SK-N-SH treated with all-trans-retinoic acid at 6 μM for 48 hours (cell line): ENCODE measurements at regions not wholly inside any gene's neighbourhood (a gene's known extent, or its start where the extent isn't known, plus 50 kb on each side); places are given as distances from the start of the nearest gene placed in this dataset.

Experiments used
- ATAC-seq: fragments of 200-7000 bp; cut with Tn5 transposase; 3 replicates; pipeline ENCODE4 v1.9.1; 2020; ENCODE audit warnings: mild to moderate bottlenecking, moderate library complexity
- BACH2 ChIP-seq: fragments of 250-450 bp; sonication (Bioruptor Pico); IDR thresholded peaks from 2 replicates; pipeline ENCODE4 v1.9.0; 2021; ENCODE audit warnings: mild to moderate bottlenecking, borderline replicate concordance
- CSDC2 ChIP-seq: fragments of 250-450 bp; sonication (Bioruptor Pico); IDR thresholded peaks from 2 replicates; pipeline ENCODE4 v1.5.0; 2020; ENCODE audit warnings: mild to moderate bottlenecking, moderate library complexity
- ESRRG ChIP-seq: fragments of 250-450 bp; sonication (Bioruptor Pico); IDR thresholded peaks from 2 replicates; pipeline ENCODE4 v1.6.1; 2021; ENCODE audit warnings: mild to moderate bottlenecking
- GLIS3 ChIP-seq: fragments of 250-450 bp; sonication (Bioruptor Pico); IDR thresholded peaks from 2 replicates; pipeline ENCODE4 v1.5.0; 2020; ENCODE audit warnings: mild to moderate bottlenecking, moderate library complexity
- ISL1 ChIP-seq: fragments of 250-450 bp; sonication (Bioruptor Pico); IDR thresholded peaks from 2 replicates; pipeline ENCODE4 v2.1.2; 2022; ENCODE audit warnings: mild to moderate bottlenecking, moderate library complexity
- OSR1 ChIP-seq: fragments of 250-450 bp; sonication (Bioruptor Pico); IDR thresholded peaks from 2 replicates; pipeline ENCODE4 v1.8.0; 2022; ENCODE audit warnings: moderate library complexity, mild to moderate bottlenecking, inconsistent platforms
- PPARA ChIP-seq: fragments of 250-450 bp; sonication (Bioruptor Pico); IDR thresholded peaks from 2 replicates; pipeline ENCODE4 v1.5.0; 2020; ENCODE audit warnings: mild to moderate bottlenecking, borderline replicate concordance
- RARB ChIP-seq: fragments of 250-450 bp; sonication (Bioruptor Pico); IDR thresholded peaks from 2 replicates; pipeline ENCODE4 v1.8.0; 2021; ENCODE audit warnings: mild to moderate bottlenecking, moderate library complexity
- TCF4 ChIP-seq: fragments of 250-450 bp; sonication (Bioruptor Pico); IDR thresholded peaks from 2 replicates; pipeline ENCODE4 v1.8.0; 2021; ENCODE audit warnings: mild to moderate bottlenecking, moderate library complexity, borderline replicate concordance
- TOX ChIP-seq: fragments of 250-450 bp; sonication (Bioruptor Pico); IDR thresholded peaks from 2 replicates; pipeline ENCODE4 v1.8.0; 2021; ENCODE audit warnings: mild to moderate bottlenecking, moderate library complexity, borderline replicate concordance
- ZC3H10 ChIP-seq: fragments of 250-450 bp; sonication (Bioruptor Pico); IDR thresholded peaks from 2 replicates; pipeline ENCODE4 v1.5.1; 2021; ENCODE audit warnings: mild to moderate bottlenecking, moderate library complexity
- ZFP3 ChIP-seq: fragments of 250-450 bp; sonication (Bioruptor Pico); IDR thresholded peaks from 2 replicates; pipeline ENCODE4 v1.5.0; 2020; ENCODE audit warnings: mild to moderate bottlenecking, moderate library complexity
- ZFP30 ChIP-seq: fragments of 450-650 bp; formaldehyde crosslinking; IDR thresholded peaks from 2 replicates; pipeline ENCODE4 v1.5.0; 2022; ENCODE audit warnings: mild to moderate bottlenecking, moderate library complexity
- ZNF565 ChIP-seq: fragments of 450-650 bp; formaldehyde crosslinking; conservative IDR thresholded peaks from 2 replicates; pipeline ENCODE4 v1.5.0; 2020; ENCODE audit warnings: low read depth, mild to moderate bottlenecking, moderate library complexity
- ZNF70 ChIP-seq: fragments of 450-650 bp; formaldehyde crosslinking; IDR thresholded peaks from 2 replicates; pipeline ENCODE4 v1.5.0; 2020; ENCODE audit warnings: mild to moderate bottlenecking, moderate library complexity
- ZNF8 ChIP-seq: fragments of 450-650 bp; formaldehyde crosslinking; IDR thresholded peaks from 2 replicates; pipeline ENCODE4 v1.5.0; 2020; ENCODE audit warnings: mild to moderate bottlenecking, moderate library complexity
- TF ChIP-seq, protein P1 (sequence below): fragments of 250-450 bp; sonication (Bioruptor Pico); IDR thresholded peaks from 2 replicates; pipeline ENCODE4 v1.5.0; 2020; ENCODE audit warnings: mild to moderate bottlenecking, moderate library complexity
- TF ChIP-seq, protein P2 (sequence below): fragments of 250-450 bp; sonication (Bioruptor Pico); IDR thresholded peaks from 2 replicates; pipeline ENCODE4 v1.8.0; 2021; ENCODE audit warnings: low read depth, mild to moderate bottlenecking, moderate library complexity, borderline replicate concordance
- TF ChIP-seq, protein P3 (sequence below): fragments of 250-450 bp; sonication (Bioruptor Pico); IDR thresholded peaks from 2 replicates; pipeline ENCODE4 v1.5.1; 2020; ENCODE audit warnings: low read depth, mild to moderate bottlenecking, moderate library complexity
- TF ChIP-seq, protein P4 (sequence below): fragments of 250-450 bp; sonication (Bioruptor Pico); IDR thresholded peaks from 2 replicates; pipeline ENCODE4 v1.5.1; 2021; ENCODE audit warnings: mild to moderate bottlenecking, moderate library complexity

DNA sequence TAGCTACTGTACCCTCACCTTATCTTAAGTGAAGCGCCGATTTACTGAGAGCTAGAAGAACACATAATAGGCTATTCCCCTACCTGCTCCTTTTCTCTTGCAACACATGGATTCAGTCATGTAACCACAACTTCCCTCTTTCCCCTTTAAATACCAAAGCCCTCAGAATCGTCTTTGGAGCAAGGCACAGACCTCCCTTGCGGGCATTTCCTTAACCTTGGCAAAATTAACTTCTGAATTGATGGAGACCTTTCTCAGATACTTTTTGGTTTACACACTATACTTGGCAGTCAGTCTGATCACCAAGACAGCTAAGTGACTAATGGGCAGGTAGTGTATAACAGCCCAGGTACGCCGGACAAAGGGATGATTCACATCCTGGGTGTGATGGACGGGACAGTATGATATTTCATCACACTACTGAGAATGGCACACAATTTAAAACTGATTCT, 72.7 kb upstream of the SEC61G start (continued):
- TF ChIP-seq GLIS3 (CRISPR knock-in tag) = no peak
- no peak for TF ChIP-seq BACH2 (CRISPR knock-in tag)

DNA sequence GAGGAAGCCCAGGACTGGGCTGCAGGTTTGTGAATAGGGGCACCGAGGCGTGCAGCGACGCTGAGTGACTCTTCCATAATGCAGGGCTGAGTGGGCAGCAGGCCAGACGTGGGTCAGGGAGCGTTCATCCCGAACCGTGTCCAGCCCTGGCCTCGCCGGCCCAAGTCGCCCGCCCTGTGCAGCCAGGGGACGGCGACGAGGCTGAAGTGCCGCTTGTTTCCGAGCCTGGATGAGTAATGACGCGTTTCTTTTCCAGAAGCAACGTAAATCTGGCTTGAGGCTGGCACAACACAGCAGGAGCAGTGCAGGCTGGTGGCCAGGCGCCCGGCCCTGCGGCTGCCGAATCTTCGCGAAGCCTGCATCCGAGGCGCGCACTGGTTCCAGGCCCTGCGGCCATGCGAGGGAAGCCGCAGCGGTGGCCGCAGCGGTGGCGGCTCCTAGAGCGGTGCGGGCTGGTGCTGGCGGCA, 74.0 kb upstream of the SEC61G start:
- TF ChIP-seq TOX (CRISPR knock-in tag) (no peak), BACH2 (CRISPR knock-in tag) (no peak), ZNF8 (no peak)
- TF ChIP-seq, protein P1, sequence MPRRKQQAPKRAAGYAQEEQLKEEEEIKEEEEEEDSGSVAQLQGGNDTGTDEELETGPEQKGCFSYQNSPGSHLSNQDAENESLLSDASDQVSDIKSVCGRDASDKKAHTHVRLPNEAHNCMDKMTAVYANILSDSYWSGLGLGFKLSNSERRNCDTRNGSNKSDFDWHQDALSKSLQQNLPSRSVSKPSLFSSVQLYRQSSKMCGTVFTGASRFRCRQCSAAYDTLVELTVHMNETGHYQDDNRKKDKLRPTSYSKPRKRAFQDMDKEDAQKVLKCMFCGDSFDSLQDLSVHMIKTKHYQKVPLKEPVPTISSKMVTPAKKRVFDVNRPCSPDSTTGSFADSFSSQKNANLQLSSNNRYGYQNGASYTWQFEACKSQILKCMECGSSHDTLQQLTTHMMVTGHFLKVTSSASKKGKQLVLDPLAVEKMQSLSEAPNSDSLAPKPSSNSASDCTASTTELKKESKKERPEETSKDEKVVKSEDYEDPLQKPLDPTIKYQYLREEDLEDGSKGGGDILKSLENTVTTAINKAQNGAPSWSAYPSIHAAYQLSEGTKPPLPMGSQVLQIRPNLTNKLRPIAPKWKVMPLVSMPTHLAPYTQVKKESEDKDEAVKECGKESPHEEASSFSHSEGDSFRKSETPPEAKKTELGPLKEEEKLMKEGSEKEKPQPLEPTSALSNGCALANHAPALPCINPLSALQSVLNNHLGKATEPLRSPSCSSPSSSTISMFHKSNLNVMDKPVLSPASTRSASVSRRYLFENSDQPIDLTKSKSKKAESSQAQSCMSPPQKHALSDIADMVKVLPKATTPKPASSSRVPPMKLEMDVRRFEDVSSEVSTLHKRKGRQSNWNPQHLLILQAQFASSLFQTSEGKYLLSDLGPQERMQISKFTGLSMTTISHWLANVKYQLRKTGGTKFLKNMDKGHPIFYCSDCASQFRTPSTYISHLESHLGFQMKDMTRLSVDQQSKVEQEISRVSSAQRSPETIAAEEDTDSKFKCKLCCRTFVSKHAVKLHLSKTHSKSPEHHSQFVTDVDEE (CRISPR knock-in tag) = no peak
- TF ChIP-seq, protein P2, sequence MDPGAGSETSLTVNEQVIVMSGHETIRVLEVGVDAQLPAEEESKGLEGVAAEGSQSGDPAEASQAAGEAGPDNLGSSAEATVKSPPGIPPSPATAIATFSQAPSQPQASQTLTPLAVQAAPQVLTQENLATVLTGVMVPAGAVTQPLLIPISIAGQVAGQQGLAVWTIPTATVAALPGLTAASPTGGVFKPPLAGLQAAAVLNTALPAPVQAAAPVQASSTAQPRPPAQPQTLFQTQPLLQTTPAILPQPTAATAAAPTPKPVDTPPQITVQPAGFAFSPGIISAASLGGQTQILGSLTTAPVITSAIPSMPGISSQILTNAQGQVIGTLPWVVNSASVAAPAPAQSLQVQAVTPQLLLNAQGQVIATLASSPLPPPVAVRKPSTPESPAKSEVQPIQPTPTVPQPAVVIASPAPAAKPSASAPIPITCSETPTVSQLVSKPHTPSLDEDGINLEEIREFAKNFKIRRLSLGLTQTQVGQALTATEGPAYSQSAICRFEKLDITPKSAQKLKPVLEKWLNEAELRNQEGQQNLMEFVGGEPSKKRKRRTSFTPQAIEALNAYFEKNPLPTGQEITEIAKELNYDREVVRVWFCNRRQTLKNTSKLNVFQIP (CRISPR knock-in tag) = no peak
- ATAC-seq = no peak

DNA sequence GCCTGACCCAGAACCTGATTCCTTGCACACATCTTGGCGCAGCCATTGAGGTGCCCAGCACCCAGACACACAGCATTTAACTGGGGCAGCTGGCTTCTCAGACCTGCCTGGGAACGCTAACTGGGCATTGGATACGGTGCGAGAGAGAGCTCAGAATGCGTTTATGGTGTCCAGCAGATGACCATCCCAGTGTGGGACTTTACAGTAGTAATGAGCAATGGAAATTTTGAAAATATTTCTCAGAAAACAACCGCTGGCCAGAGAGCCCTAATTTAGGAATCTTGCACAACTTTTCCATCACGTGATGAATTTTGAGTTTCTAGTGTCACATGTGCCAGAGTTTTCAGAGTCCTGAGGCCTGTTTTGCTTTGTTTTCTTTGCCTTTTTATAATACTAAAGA, 78.2 kb upstream of the SEC61G start:
- ATAC-seq = no peak
- TF ChIP-seq, protein P1 (CRISPR knock-in tag) = no peak
- no peak for TF ChIP-seq OSR1 (CRISPR knock-in tag)
- TF ChIP-seq ZFP30 (CRISPR knock-in tag) = no peak
- TF ChIP-seq PPARA (CRISPR knock-in tag) = no peak
- TF ChIP-seq GLIS3 (CRISPR knock-in tag) = no peak
- TF ChIP-seq, protein P3, sequence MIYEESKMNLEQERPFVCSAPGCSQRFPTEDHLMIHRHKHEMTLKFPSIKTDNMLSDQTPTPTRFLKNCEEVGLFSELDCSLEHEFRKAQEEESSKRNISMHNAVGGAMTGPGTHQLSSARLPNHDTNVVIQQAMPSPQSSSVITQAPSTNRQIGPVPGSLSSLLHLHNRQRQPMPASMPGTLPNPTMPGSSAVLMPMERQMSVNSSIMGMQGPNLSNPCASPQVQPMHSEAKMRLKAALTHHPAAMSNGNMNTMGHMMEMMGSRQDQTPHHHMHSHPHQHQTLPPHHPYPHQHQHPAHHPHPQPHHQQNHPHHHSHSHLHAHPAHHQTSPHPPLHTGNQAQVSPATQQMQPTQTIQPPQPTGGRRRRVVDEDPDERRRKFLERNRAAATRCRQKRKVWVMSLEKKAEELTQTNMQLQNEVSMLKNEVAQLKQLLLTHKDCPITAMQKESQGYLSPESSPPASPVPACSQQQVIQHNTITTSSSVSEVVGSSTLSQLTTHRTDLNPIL (CRISPR knock-in tag) = no peak
- TF ChIP-seq BACH2 (CRISPR knock-in tag) = no peak
- TF ChIP-seq ZC3H10 (CRISPR knock-in tag) = no peak
- TF ChIP-seq, protein P2 (CRISPR knock-in tag) = no peak
- no peak for TF ChIP-seq ZNF70 (CRISPR knock-in tag)
- TF ChIP-seq ZNF565 (CRISPR knock-in tag) = no peak
- TF ChIP-seq, all 23 proteins: peak for 0

DNA sequence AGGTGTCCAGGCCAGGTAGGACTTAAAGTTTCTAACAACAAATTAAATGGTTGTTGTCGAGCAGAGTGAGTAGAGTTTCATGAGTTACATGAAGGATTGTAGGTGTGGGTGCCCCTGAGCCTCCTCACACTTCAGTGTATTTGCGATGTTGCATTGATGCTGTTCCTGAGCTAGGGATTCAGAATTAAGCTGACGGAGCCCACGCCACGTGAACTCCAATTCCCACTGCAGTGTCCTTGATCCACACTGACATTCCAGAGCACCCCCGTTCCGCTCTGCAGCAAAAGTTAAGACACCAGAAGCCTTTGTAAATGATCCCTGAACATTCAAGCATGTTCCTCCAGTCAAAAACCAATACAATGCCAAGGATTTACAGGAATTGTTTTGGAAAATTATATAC, 78.8 kb upstream of the SEC61G start:
- no peak for ATAC-seq
- TF ChIP-seq GLIS3 (CRISPR knock-in tag) (no peak), ISL1 (CRISPR knock-in tag) (no peak), ESRRG (CRISPR knock-in tag) (no peak), CSDC2 (no peak), RARB (CRISPR knock-in tag) (no peak), TCF4 (CRISPR knock-in tag) (no peak), ZFP3 (CRISPR knock-in tag) (no peak), ZC3H10 (CRISPR knock-in tag) (no peak), ZNF70 (CRISPR knock-in tag) (no peak), TOX (CRISPR knock-in tag) (no peak)
- TF ChIP-seq, protein P4, sequence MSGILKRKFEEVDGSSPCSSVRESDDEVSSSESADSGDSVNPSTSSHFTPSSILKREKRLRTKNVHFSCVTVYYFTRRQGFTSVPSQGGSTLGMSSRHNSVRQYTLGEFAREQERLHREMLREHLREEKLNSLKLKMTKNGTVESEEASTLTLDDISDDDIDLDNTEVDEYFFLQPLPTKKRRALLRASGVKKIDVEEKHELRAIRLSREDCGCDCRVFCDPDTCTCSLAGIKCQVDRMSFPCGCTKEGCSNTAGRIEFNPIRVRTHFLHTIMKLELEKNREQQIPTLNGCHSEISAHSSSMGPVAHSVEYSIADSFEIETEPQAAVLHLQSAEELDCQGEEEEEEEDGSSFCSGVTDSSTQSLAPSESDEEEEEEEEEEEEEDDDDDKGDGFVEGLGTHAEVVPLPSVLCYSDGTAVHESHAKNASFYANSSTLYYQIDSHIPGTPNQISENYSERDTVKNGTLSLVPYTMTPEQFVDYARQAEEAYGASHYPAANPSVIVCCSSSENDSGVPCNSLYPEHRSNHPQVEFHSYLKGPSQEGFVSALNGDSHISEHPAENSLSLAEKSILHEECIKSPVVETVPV (CRISPR knock-in tag) = no peak
- TF ChIP-seq, protein P1 (CRISPR knock-in tag) = no peak
- TF ChIP-seq, all 23 proteins: peak for 0
